Neural crest cell (in vitro differentiated cells): ENCODE measurements at regions not wholly inside any gene's neighbourhood (a gene's known extent, or its start where the extent isn't known, plus 50 kb on each side); places are given as distances from the start of the nearest gene placed in this dataset.

Source experiments
- DNase-seq: peaks from one replicate; pipeline ENCODE4 v3.0.0; 2021; ENCODE audit warnings: low read depth, mixed read lengths, low spot score
- H3K27ac Mint-ChIP-seq: one replicate; pipeline ENCODE4 v1.8.0; 2021; ENCODE audit warnings: mild to moderate bottlenecking, mixed read lengths; ENCODE audit not compliant: unreplicated experiment
- H3K27me3 Mint-ChIP-seq: 2 replicates; pipeline ENCODE4 v1.8.0; 2021; ENCODE audit warnings: low read depth, mild to moderate bottlenecking, mixed read lengths
- H3K36me3 Mint-ChIP-seq: 2 replicates; pipeline ENCODE4 v1.8.0; 2021; ENCODE audit warnings: low read depth, mild to moderate bottlenecking, mixed read lengths
- H3K4me1 Mint-ChIP-seq: 2 replicates; pipeline ENCODE4 v1.8.0; 2021; ENCODE audit warnings: mixed read lengths
- H3K4me3 Mint-ChIP-seq: one replicate; pipeline ENCODE4 v1.8.0; 2021; ENCODE audit warnings: mild to moderate bottlenecking, mixed read lengths
- H3K9me3 Mint-ChIP-seq: 2 replicates; pipeline ENCODE4 v1.8.0; 2021; ENCODE audit warnings: mixed read lengths
- CTCF ChIP-seq: fragments of 200-600 bp; sonication (generic); conservative IDR thresholded peaks from 2 replicates; pipeline ENCODE4 v1.5.0; 2021; ENCODE audit warnings: antibody characterized with exemption, mild to moderate bottlenecking

- Mint-ChIP-seq H3K9me3 (peaks cover 3% of the 10 kb centered on the region), H3K36me3 (no peaks in the 10 kb centered on the region), H3K27ac (no peak overlapping the region), H3K4me3 (no peak overlapping the region), H3K27me3 (no peaks in the 10 kb centered on the region), H3K4me1 (no peaks in the 10 kb centered on the region)
- no peak for DNase-seq
- TF ChIP-seq CTCF, result no peak
These were observed 118.6 kb downstream of the CPXCR1 start for GRCh38 chrX:88865634-88866033.

GRCh38 chrX:88881536-88881935 is 134.5 kb downstream of the CPXCR1 start:
- DNase-seq, result no peak
- TF ChIP-seq CTCF, result no peak
- Mint-ChIP-seq H3K9me3 (peaks cover 9% of the 10 kb centered on the region), H3K27ac (no peak overlapping the region), H3K4me3 (no peak overlapping the region), H3K27me3 (no peaks in the 10 kb centered on the region), H3K36me3 (no peaks in the 10 kb centered on the region), H3K4me1 (no peaks in the 10 kb centered on the region)

- no peaks in the 10 kb centered on the region for H3K27me3 Mint-ChIP-seq
- H3K36me3 Mint-ChIP-seq, result no peaks in the 10 kb centered on the region
- no peak overlapping the region for H3K27ac Mint-ChIP-seq
- H3K4me1 Mint-ChIP-seq, result no peaks in the 10 kb centered on the region
- H3K4me3 Mint-ChIP-seq, result no peak overlapping the region
- H3K9me3 Mint-ChIP-seq, result peaks cover 5% of the 10 kb centered on the region
- no peak for TF ChIP-seq CTCF
- DNase-seq, result no peak
These were observed 136.2 kb downstream of the CPXCR1 start for GRCh38 chrX:88883200-88883599.

DNA sequence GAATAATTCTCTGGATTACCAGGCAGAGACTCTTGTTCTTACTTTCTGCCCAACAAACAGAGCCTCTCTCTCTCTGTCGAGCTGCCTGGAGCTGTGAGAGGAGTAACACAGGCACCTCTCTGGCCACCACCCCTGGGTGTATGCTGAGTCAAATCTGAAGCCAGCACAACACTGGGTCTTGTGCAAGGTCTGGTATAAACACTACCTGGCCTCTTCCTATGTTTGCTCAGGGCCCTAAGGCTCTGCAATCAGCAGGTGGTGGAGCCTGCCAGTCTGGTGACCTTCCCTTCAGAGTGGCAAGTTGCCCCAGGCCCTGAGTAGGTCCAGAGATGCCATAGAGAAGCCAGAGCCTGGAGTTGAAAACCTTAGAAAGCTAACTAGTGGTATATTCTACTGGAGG is 139.9 kb downstream of the CPXCR1 start:
- Mint-ChIP-seq H3K9me3 (peaks cover 3% of the 10 kb centered on the region), H3K27ac (no peak overlapping the region), H3K4me3 (no peak overlapping the region), H3K36me3 (no peaks in the 10 kb centered on the region), H3K4me1 (no peaks in the 10 kb centered on the region), H3K27me3 (no peaks in the 10 kb centered on the region)
- TF ChIP-seq CTCF, result no peak
- DNase-seq, result no peak

DNA sequence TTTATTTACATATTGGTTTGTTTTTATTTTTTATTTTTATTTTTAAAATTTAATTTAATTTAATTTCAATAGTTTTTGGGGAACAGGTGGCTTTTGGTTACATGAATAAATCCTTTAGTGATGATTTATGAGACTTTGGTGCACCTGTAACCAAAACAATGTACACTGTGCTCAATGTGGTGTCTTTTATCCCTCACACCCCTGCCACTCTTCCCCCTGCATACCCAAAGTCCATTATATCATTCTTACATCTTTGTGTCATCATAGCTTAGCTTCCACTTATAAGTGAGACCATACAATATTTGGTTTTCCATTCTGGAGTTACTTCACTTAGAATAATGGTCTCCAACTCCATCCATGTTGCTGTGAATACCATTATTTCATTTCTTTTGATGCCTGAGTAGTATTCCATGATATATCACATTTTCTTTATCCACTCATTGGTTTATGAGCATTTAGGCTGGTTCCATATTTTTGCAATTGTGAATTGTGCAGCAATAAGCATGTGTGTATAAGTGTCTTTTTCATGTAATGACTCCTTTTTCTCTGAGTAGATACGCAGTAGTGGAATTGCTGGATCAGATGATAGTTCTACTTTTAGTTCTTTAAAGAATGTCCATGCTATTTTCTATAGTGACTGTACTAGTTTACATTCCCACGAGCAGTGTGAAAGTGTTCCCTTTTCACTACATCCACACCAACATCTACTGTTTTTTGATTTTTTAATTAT is 157.1 kb downstream of the CPXCR1 start:
- no peak for DNase-seq
- Mint-ChIP-seq H3K9me3 (peaks cover 22% of the 10 kb centered on the region), H3K36me3 (peaks cover 4% of the 10 kb centered on the region), H3K4me3 (peak overlapping the region; percentile 48), H3K27me3 (peaks cover 2% of the 10 kb centered on the region), H3K4me1 (no peaks in the 10 kb centered on the region), H3K27ac (no peak overlapping the region)
- TF ChIP-seq CTCF, result no peak
